ENCODE measurements at regions not wholly inside any gene's neighbourhood (a gene's known extent, or its start where the extent isn't known, plus 50 kb on each side); places are given as distances from the start of the nearest gene placed in this dataset.

- no peak for ATAC-seq
- TF ChIP-seq GLIS3 (CRISPR knock-in tag; IDR thresholded peaks at IDR 0.05) (no peak), ESRRG (CRISPR knock-in tag; IDR thresholded peaks at IDR 0.05) (no peak), ZNF70 (CRISPR knock-in tag; IDR thresholded peaks at IDR 0.05) (no peak), CREB5 (CRISPR knock-in tag; IDR thresholded peaks at IDR 0.05; ENCODE audit: low read depth) (no peak), RARB (CRISPR knock-in tag; IDR thresholded peaks at IDR 0.05) (no peak), OSR1 (CRISPR knock-in tag; IDR thresholded peaks at IDR 0.05) (no peak)
These were observed 459.4 kb upstream of the LCORL start for GRCh38 chr4:18480928-18481327.

- TF ChIP-seq ZNF8 (CRISPR knock-in tag; IDR thresholded peaks at IDR 0.05) (no peak), TCF4 (CRISPR knock-in tag; IDR thresholded peaks at IDR 0.05; ENCODE audit: borderline replicate concordance) (no peak), RARB (CRISPR knock-in tag; IDR thresholded peaks at IDR 0.05) (no peak), POU6F1 (CRISPR knock-in tag; IDR thresholded peaks at IDR 0.05; ENCODE audit: borderline replicate concordance, low read depth) (no peak)
- no peak for ATAC-seq
These were observed 458.8 kb upstream of the LCORL start for GRCh38 chr4:18480342-18480741.

GRCh38 chr4:18479825-18480224 lies 458.3 kb upstream of the LCORL start:
- no peak for TF ChIP-seq GLIS3 (CRISPR knock-in tag; IDR thresholded peaks at IDR 0.05)
- no peak for TF ChIP-seq ZFP3 (CRISPR knock-in tag; IDR thresholded peaks at IDR 0.05)
- TF ChIP-seq PPARA (CRISPR knock-in tag; IDR thresholded peaks at IDR 0.05; ENCODE audit: borderline replicate concordance) = no peak
- TF ChIP-seq ARNTL (CRISPR knock-in tag; IDR thresholded peaks at IDR 0.05; ENCODE audit: borderline replicate concordance, low read depth) = no peak
- no peak for TF ChIP-seq OSR1 (CRISPR knock-in tag; IDR thresholded peaks at IDR 0.05)
- TF ChIP-seq ZNF70 (CRISPR knock-in tag; IDR thresholded peaks at IDR 0.05) = no peak
- no peak for TF ChIP-seq ZC3H10 (CRISPR knock-in tag; IDR thresholded peaks at IDR 0.05)
- no peak for TF ChIP-seq ESRRG (CRISPR knock-in tag; IDR thresholded peaks at IDR 0.05)
- TF ChIP-seq CREB5 (CRISPR knock-in tag; IDR thresholded peaks at IDR 0.05; ENCODE audit: low read depth) = no peak
- no peak for TF ChIP-seq ZNF565 (CRISPR knock-in tag; conservative IDR thresholded peaks at IDR 0.05; ENCODE audit: low read depth)
- no peak for TF ChIP-seq TOX (CRISPR knock-in tag; IDR thresholded peaks at IDR 0.05; ENCODE audit: borderline replicate concordance)
- TF ChIP-seq SNAI2 (CRISPR knock-in tag; IDR thresholded peaks at IDR 0.05) = no peak
- no peak for TF ChIP-seq CSDC2 (CRISPR knock-in tag; IDR thresholded peaks at IDR 0.05)
- no peak for ATAC-seq

GRCh38 chr4:18463987-18464559 lies 442.5 kb upstream of the LCORL start:
- no peak for ATAC-seq
- no peak for TF ChIP-seq POU6F1 (CRISPR knock-in tag; IDR thresholded peaks at IDR 0.05; ENCODE audit: borderline replicate concordance, low read depth)
- TF ChIP-seq ISL1 (CRISPR knock-in tag; IDR thresholded peaks at IDR 0.05) = no peak
- no peak for TF ChIP-seq CREB5 (CRISPR knock-in tag; IDR thresholded peaks at IDR 0.05; ENCODE audit: low read depth)
- TF ChIP-seq ZNF8 (CRISPR knock-in tag; IDR thresholded peaks at IDR 0.05) = no peak
- no peak for TF ChIP-seq ZC3H10 (CRISPR knock-in tag; IDR thresholded peaks at IDR 0.05)
- no peak for TF ChIP-seq ARNTL (CRISPR knock-in tag; IDR thresholded peaks at IDR 0.05; ENCODE audit: borderline replicate concordance, low read depth)
- TF ChIP-seq SNAI2 (CRISPR knock-in tag; IDR thresholded peaks at IDR 0.05) = no peak
- TF ChIP-seq ESRRG (CRISPR knock-in tag; IDR thresholded peaks at IDR 0.05) = no peak
- TF ChIP-seq PATZ1 (CRISPR knock-in tag; IDR thresholded peaks at IDR 0.05; ENCODE audit: borderline replicate concordance) = no peak
- TF ChIP-seq TCF4 (CRISPR knock-in tag; IDR thresholded peaks at IDR 0.05; ENCODE audit: borderline replicate concordance) = no peak
- TF ChIP-seq TSHZ2 (CRISPR knock-in tag; IDR thresholded peaks at IDR 0.05) = no peak
- no peak for TF ChIP-seq OSR1 (CRISPR knock-in tag; IDR thresholded peaks at IDR 0.05)
- no peak for TF ChIP-seq ZFP30 (CRISPR knock-in tag; IDR thresholded peaks at IDR 0.05)
- no peak for TF ChIP-seq CSDC2 (CRISPR knock-in tag; IDR thresholded peaks at IDR 0.05)
- no peak for TF ChIP-seq GLIS3 (CRISPR knock-in tag; IDR thresholded peaks at IDR 0.05)
- TF ChIP-seq BACH2 (CRISPR knock-in tag; IDR thresholded peaks at IDR 0.05; ENCODE audit: borderline replicate concordance) = no peak

All from SK-N-SH treated with all-trans-retinoic acid at 6 μM for 48 hours (cell line).